HepG2 (cell line): ENCODE measurements at regions not wholly inside any gene's neighbourhood (a gene's known extent, or its start where the extent isn't known, plus 50 kb on each side); places are given as distances from the start of the nearest gene placed in this dataset.

ENCODE experiments used
- ARID2 ChIP-seq: sonication (generic); formaldehyde crosslinking; IDR thresholded peaks from 2 replicates; pipeline ENCODE4 v1.8.1; 2022; ENCODE audit warnings: mild to moderate bottlenecking, missing genetic modification reagents, borderline replicate concordance
- ATF6 ChIP-seq: sonication (generic); formaldehyde crosslinking; conservative IDR thresholded peaks from 2 replicates; pipeline ENCODE4 v1.4.0; 2020; ENCODE audit warnings: missing genetic modification reagents
- CHCHD3 ChIP-seq: sonication (generic); formaldehyde crosslinking; IDR thresholded peaks from 2 replicates; pipeline ENCODE4 v1.8.0; 2022; ENCODE audit warnings: mild to moderate bottlenecking, missing genetic modification reagents, moderate library complexity
- FIP1L1 ChIP-seq: fragments of 200-400 bp; formaldehyde crosslinking; IDR thresholded peaks from 2 replicates; pipeline ENCODE4 v1.6.1; 2018; ENCODE audit warnings: low read depth, mild to moderate bottlenecking, low read length, moderate library complexity, borderline replicate concordance; ENCODE audit not compliant: insufficient read depth
- MAZ ChIP-seq, 2 experiments: sonication (generic) in 1 of 2; formaldehyde crosslinking in 1 of 2; IDR thresholded peaks; 2 replicates each; pipeline versions ENCODE4 v1.5.0 to v1.6.1; 2012 to 2020; ENCODE audit warnings: low read depth in 2 of 2, mild to moderate bottlenecking in 2 of 2, borderline replicate concordance in 1 of 2, improper control_type of control experiment in 1 of 2, low read length in 1 of 2, missing genetic modification reagents in 1 of 2, moderate library complexity in 1 of 2
- MED8 ChIP-seq: sonication (generic); formaldehyde crosslinking; IDR thresholded peaks from 2 replicates; pipeline ENCODE4 v1.8.1; 2023; ENCODE audit warnings: mild to moderate bottlenecking, missing genetic modification reagents; ENCODE audit not compliant: insufficient replicate concordance
- MYC ChIP-seq: sonication (generic); formaldehyde crosslinking; IDR thresholded peaks from 2 replicates; pipeline ENCODE4 v1.9.0; 2021; ENCODE audit warnings: missing genetic modification reagents, borderline replicate concordance
- RAD21 ChIP-seq: fragments of 450-650 bp; formaldehyde crosslinking; IDR thresholded peaks from 2 replicates; pipeline ENCODE4 v1.5.0; 2020; ENCODE audit warnings: mild to moderate bottlenecking
- SMAD3 ChIP-seq: sonication (generic); formaldehyde crosslinking; IDR thresholded peaks from 2 replicates; pipeline ENCODE4 v1.4.0; 2020; ENCODE audit warnings: missing genetic modification reagents
- STAT5B ChIP-seq: sonication (generic); formaldehyde crosslinking; IDR thresholded peaks from 2 replicates; pipeline ENCODE4 v1.4.0; 2020; ENCODE audit warnings: missing genetic modification reagents
- TCF7 ChIP-seq: sonication (generic); IDR thresholded peaks from 2 replicates; pipeline ENCODE4 v1.6.1; 2016; ENCODE audit warnings: antibody characterized with exemption, low read depth
- UBTF ChIP-seq: sonication (generic); formaldehyde crosslinking; IDR thresholded peaks from 2 replicates; pipeline ENCODE4 v1.4.0; 2020; ENCODE audit warnings: mild to moderate bottlenecking, missing genetic modification reagents
- ZBTB37 ChIP-seq: sonication (generic); formaldehyde crosslinking; IDR thresholded peaks from 2 replicates; pipeline ENCODE4 v1.4.0; 2020; ENCODE audit warnings: mild to moderate bottlenecking, missing genetic modification reagents
- ZFP37 ChIP-seq: sonication (generic); formaldehyde crosslinking; IDR thresholded peaks from 2 replicates; pipeline ENCODE4 v1.4.0; 2020; ENCODE audit warnings: missing genetic modification reagents, borderline replicate concordance
- ZNF121 ChIP-seq: sonication (generic); formaldehyde crosslinking; IDR thresholded peaks from 2 replicates; pipeline ENCODE4 v1.5.0; 2020; ENCODE audit warnings: mild to moderate bottlenecking, missing genetic modification reagents
- ZNF30 ChIP-seq: sonication (generic); formaldehyde crosslinking; IDR thresholded peaks from 2 replicates; pipeline ENCODE4 v1.5.0; 2020; ENCODE audit warnings: mild to moderate bottlenecking, missing genetic modification reagents
- ZNF616 ChIP-seq: sonication (generic); formaldehyde crosslinking; IDR thresholded peaks from 2 replicates; pipeline ENCODE4 v1.5.0; 2020; ENCODE audit warnings: low read depth, mild to moderate bottlenecking, missing genetic modification reagents
- ZNF883 ChIP-seq: sonication (generic); formaldehyde crosslinking; IDR thresholded peaks from 2 replicates; pipeline ENCODE4 v1.5.1; 2020; ENCODE audit warnings: mild to moderate bottlenecking, missing genetic modification reagents; ENCODE audit errors: not compliant biosample characterization
- TF ChIP-seq, protein P1 (sequence below): IDR thresholded peaks from 2 replicates; pipeline ENCODE4 v1.6.1; 2016; ENCODE audit warnings: missing compliant biosample characterization, missing genetic modification reagents, borderline replicate concordance

GRCh38 chr3:72155391-72156064, 370.6 kb upstream of the PROK2 start (continued):
- TF ChIP-seq ATF6 (CRISPR knock-in tag) (no peak), TCF7 (no peak), CHCHD3 (CRISPR knock-in tag) (no peak), SMAD3 (CRISPR knock-in tag) (peak; percentile 47; the same call in 1 of the 2 replicates), UBTF (peak; percentile 50), MYC (CRISPR knock-in tag) (0 out of 2 replicates have a peak, but pooled peaks have one; percentile 43), ZBTB37 (CRISPR knock-in tag) (no peak), RAD21 (CRISPR knock-in tag) (no peak), ZNF30 (no peak), MAZ (IDR thresholded peaks at IDR 0.05; ENCODE audit: borderline replicate concordance, low read depth, low read length) (no peak), MAZ (CRISPR knock-in tag; IDR thresholded peaks at IDR 0.05; ENCODE audit: low read depth) (no peak; the same call in 1 of the 2 replicates), ZNF616 (CRISPR knock-in tag) (no peak), ZNF121 (no peak), ZFP37 (CRISPR knock-in tag) (no peak), ARID2 (CRISPR knock-in tag) (no peak), ZNF883 (CRISPR knock-in tag) (no peak), MED8 (no peak), STAT5B (CRISPR knock-in tag) (no peak), FIP1L1 (no peak)
- TF ChIP-seq, protein P1, sequence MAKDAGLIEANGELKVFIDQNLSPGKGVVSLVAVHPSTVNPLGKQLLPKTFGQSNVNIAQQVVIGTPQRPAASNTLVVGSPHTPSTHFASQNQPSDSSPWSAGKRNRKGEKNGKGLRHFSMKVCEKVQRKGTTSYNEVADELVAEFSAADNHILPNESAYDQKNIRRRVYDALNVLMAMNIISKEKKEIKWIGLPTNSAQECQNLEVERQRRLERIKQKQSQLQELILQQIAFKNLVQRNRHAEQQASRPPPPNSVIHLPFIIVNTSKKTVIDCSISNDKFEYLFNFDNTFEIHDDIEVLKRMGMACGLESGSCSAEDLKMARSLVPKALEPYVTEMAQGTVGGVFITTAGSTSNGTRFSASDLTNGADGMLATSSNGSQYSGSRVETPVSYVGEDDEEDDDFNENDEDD: no peak
